ENCODE measurements at regions not wholly inside any gene's neighbourhood (a gene's known extent, or its start where the extent isn't known, plus 50 kb on each side); places are given as distances from the start of the nearest gene placed in this dataset.

DNA sequence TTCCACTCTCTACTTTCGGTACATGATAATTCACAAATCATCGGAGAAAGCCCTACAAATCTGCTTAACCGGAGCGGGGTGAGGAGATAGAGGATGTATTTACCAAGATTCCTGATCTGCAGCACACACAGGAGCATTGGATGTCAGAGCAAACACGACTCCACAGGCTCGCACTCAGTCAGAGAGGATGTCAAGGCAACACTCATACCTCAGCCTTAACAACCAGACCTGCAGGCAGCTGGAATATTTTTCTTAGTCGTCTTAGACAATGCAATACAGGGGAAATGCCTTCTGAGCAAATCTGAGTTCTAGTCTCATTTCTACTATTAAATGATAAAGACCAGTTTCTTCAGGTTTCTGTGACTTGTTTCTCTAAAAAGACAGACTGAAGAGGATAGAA, 159.3 kb upstream of the CPNE8 start:
- TF ChIP-seq EZH2 (IDR thresholded peaks at IDR 0.05) (no peak), POLR2AphosphoS5 (IDR thresholded peaks at IDR 0.05; ENCODE audit: borderline replicate concordance, low read depth, low read length) (no peak)

Data from SK-N-MC (cell line).